ENCODE measurements at regions not wholly inside any gene's neighbourhood (a gene's known extent, or its start where the extent isn't known, plus 50 kb on each side); places are given as distances from the start of the nearest gene placed in this dataset.

GRCh38 chr4:176988226-176988625 lies 195.5 kb upstream of the VEGFC start:
- TF ChIP-seq CTCF (IDR thresholded peaks at IDR 0.05): no peak
- peak in 1 of 3 donors; percentile 6 for TF ChIP-seq POLR2AphosphoS5 (IDR thresholded peaks at IDR 0.05)
